Vagina (tissue), 2 donors: ENCODE measurements at regions not wholly inside any gene's neighbourhood (a gene's known extent, or its start where the extent isn't known, plus 50 kb on each side); places are given as distances from the start of the nearest gene placed in this dataset.

Source experiments
- CTCF ChIP-seq, 3 experiments: fragments of 450-650 bp in 2 of 3; fragments of 200-600 bp in 1 of 3; sonication (generic) in 1 of 3; IDR thresholded peaks; one replicate each; pipeline ENCODE4 v1.5.1; 2017 to 2019; ENCODE audit warnings: antibody characterized with exemption in 3 of 3, mild to moderate bottlenecking in 2 of 3, moderate library complexity in 2 of 3
- POLR2A ChIP-seq, 2 donors: fragments of 450-650 bp; IDR thresholded peaks; one replicate each; pipeline ENCODE4 v1.6.1; 2017; ENCODE audit warnings: antibody characterized with exemption in 2 of 2, mild to moderate bottlenecking in 2 of 2, moderate library complexity in 2 of 2

DNA sequence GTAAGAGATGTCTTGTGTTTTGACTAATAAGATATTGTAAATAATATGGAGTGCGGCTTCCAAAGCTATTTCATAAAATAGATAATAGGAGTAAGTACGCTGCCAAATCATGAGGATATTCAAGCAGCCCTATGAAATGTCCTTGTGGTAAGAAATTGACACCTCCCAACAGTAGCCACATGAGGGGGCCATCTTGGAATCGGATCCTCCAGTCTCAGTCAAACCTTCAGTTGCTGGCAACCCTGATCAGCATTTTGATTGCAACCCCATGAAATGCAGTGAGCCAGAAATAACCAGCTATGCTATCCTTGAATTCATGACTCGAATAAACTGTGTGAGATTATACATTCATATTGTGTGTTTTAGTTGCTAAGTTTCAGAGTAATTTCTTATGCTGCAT lies 212.4 kb downstream of the PLA2G4A start:
- TF ChIP-seq CTCF (IDR thresholded peaks at IDR 0.05) (no peak), POLR2A (IDR thresholded peaks at IDR 0.05) (no peak)
